Vagina (tissue), 2 donors: ENCODE measurements at regions not wholly inside any gene's neighbourhood (a gene's known extent, or its start where the extent isn't known, plus 50 kb on each side); places are given as distances from the start of the nearest gene placed in this dataset.

Experiments
- DNase-seq, 2 donors: peaks; one replicate each; pipeline ENCODE4 v3.0.0-alpha.2; 2017; ENCODE audit errors: extremely low spot score in 2 of 2
- H3K27ac ChIP-seq: fragments of 200-600 bp; sonication (generic); one replicate; pipeline ENCODE4 v1.5.1; 2019
- H3K27me3 ChIP-seq: fragments of 200-600 bp; sonication (generic); one replicate; pipeline ENCODE4 v1.5.1; 2019
- H3K36me3 ChIP-seq, 2 donors: fragments of 200-600 bp; sonication (generic); one replicate each; pipeline ENCODE4 v1.5.1; 2017 to 2019
- H3K4me1 ChIP-seq: fragments of 200-600 bp; sonication (generic); one replicate; pipeline ENCODE4 v1.5.1; 2019
- H3K4me3 ChIP-seq, 2 donors: fragments of 200-600 bp; sonication (generic); 1 replicate in 1 of 2; 2 replicates in 1 of 2; pipeline ENCODE4 v1.5.1; 2016 to 2019
- H3K9me3 ChIP-seq: fragments of 200-600 bp; sonication (generic); one replicate; pipeline ENCODE4 v1.5.1; 2019
- POLR2A ChIP-seq, 2 donors: fragments of 450-650 bp; IDR thresholded peaks; one replicate each; pipeline ENCODE4 v1.6.1; 2017; ENCODE audit warnings: antibody characterized with exemption in 2 of 2, mild to moderate bottlenecking in 2 of 2, moderate library complexity in 2 of 2
- POLR2AphosphoS5 ChIP-seq, 2 donors: sonication (generic); formaldehyde crosslinking; IDR thresholded peaks; one replicate each; pipeline ENCODE4 v1.9.0; 2017; ENCODE audit warnings: antibody characterized with exemption in 2 of 2, mild to moderate bottlenecking in 2 of 2, low read depth in 1 of 2; ENCODE audit not compliant: insufficient read depth in 1 of 2
- intact Hi-C: fragments of 100-400 bp; cut with DNase I; formaldehyde crosslinking; loops from one replicate; pipeline ENCODE4 v1.15.1; 2023
- TF ChIP-seq, protein P1 (sequence below), 3 experiments: fragments of 450-650 bp in 2 of 3; fragments of 200-600 bp in 1 of 3; sonication (generic) in 1 of 3; IDR thresholded peaks; one replicate each; pipeline ENCODE4 v1.5.1; 2017 to 2019; ENCODE audit warnings: antibody characterized with exemption in 3 of 3, mild to moderate bottlenecking in 2 of 3, moderate library complexity in 2 of 3

DNA sequence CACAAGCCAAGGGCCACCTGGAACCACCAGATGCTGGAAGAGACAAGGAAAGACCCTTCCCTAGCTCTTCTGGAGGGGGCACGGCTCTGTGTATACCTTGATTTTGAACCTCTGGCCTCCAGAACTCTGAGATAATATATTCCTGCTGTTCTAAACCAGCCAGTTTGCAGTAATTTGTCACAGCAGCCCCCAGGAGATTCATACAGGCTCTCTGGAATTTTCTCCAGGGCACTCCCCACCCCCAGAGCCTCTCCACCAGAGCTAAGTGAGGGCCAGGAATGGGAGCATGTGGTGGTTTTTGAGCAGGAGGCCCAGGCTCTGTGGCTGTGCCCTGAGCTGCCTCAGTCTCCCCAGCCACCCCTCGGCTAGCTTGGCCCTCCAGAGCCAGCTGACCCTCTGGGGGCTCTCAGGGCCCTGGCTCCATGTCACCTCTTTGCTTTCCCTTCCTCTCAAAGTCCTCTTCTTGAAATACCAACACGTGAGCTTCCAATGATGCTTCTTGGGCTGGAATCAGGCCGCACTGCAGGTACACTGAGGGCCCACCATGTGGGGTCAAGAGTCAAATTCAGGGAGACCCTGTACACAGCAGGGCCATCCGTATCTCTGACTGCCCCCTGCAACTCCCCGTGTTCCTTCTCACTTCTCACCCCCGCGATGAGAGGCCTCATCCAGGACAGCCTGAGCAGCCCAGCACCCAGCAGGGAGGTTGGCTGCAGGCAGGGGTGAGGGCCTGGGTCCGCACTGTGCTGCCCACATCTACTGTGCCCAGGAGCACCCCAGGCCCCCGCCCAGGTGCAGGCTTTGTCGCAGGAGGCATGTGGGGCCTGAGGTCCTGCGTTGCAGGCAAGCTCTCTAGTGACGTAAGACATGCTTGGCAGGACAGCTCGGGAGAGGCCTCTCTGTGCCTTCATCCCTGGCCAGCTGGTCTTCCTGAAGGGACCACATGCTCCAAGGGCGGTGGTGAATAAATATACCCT lies 155.5 kb downstream of the ANKRD60 start:
- Histone ChIP-seq H3K27ac (no peak overlapping the region), H3K9me3 (no peaks in the 10 kb centered on the region), H3K4me3 (no peak overlapping the region), H3K27me3 (no peaks in the 10 kb centered on the region), H3K4me1 (peaks cover 10% of the 10 kb centered on the region), H3K36me3 (no peaks in the 10 kb centered on the region)
- peak; percentile 65 to 89 for DNase-seq
- intact Hi-C loops = no loop called here
- no peak for TF ChIP-seq POLR2A (IDR thresholded peaks at IDR 0.05)
- TF ChIP-seq, protein P1, sequence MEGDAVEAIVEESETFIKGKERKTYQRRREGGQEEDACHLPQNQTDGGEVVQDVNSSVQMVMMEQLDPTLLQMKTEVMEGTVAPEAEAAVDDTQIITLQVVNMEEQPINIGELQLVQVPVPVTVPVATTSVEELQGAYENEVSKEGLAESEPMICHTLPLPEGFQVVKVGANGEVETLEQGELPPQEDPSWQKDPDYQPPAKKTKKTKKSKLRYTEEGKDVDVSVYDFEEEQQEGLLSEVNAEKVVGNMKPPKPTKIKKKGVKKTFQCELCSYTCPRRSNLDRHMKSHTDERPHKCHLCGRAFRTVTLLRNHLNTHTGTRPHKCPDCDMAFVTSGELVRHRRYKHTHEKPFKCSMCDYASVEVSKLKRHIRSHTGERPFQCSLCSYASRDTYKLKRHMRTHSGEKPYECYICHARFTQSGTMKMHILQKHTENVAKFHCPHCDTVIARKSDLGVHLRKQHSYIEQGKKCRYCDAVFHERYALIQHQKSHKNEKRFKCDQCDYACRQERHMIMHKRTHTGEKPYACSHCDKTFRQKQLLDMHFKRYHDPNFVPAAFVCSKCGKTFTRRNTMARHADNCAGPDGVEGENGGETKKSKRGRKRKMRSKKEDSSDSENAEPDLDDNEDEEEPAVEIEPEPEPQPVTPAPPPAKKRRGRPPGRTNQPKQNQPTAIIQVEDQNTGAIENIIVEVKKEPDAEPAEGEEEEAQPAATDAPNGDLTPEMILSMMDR (IDR thresholded peaks at IDR 0.05) = no peak
- no peak for TF ChIP-seq POLR2AphosphoS5 (IDR thresholded peaks at IDR 0.05; ENCODE audit: insufficient read depth in 1 of 2, low read depth in 1 of 2)

DNA sequence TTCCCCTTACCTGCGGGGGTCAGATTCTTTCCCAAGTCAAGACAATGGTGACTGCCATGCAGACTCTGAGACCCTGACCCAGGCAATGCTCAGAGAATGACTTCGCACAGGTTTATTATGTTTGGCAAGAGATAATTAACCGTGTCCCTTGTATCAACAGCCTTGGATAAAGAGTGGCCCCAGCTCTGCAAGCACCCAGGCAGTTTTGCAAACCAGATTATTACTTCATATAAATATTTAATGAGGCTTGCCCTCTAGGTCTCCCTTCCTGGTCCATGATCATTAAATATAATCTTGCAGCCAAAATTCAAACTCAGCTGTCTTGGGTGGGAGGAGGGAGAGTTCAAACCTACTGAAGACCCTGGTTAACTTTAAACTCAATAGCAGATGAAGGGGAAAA lies 156.5 kb downstream of the ANKRD60 start:
- Histone ChIP-seq H3K27ac (no peak overlapping the region), H3K36me3 (no peaks in the 10 kb centered on the region), H3K4me1 (peaks cover 10% of the 10 kb centered on the region), H3K4me3 (no peak overlapping the region), H3K9me3 (no peaks in the 10 kb centered on the region), H3K27me3 (no peaks in the 10 kb centered on the region)
- TF ChIP-seq POLR2A (IDR thresholded peaks at IDR 0.05) (no peak), POLR2AphosphoS5 (IDR thresholded peaks at IDR 0.05; ENCODE audit: insufficient read depth in 1 of 2, low read depth in 1 of 2) (no peak)
- TF ChIP-seq, protein P1 (IDR thresholded peaks at IDR 0.05) = no peak
- DNase-seq = no peak
- intact Hi-C loops = no loop called here

DNA sequence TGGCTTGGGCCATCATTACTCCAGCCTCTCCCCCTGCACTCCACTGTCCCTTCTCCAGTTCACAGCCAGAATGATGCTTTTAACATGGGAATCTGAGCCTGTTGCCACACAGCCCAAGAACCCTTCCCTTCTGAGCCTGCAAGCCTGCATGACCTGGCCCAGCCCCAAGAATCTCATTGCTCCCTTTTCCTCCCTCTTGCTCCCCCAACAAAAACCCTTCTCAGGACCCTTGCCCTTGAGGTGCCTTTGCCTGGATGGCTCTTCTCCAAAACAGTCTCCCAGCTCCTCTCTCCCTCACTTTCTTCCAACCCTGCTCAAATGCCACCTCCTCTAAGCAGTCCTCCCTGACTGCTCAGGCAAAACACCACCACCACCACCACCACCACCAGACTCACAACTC lies 157.2 kb downstream of the ANKRD60 start:
- DNase-seq = peak; percentile 62 to 79
- Histone ChIP-seq H3K9me3 (no peaks in the 10 kb centered on the region), H3K27ac (no peak overlapping the region), H3K27me3 (no peaks in the 10 kb centered on the region), H3K4me3 (no peak overlapping the region), H3K4me1 (peaks cover 6% of the 10 kb centered on the region), H3K36me3 (no peaks in the 10 kb centered on the region)
- no peak for TF ChIP-seq POLR2AphosphoS5 (IDR thresholded peaks at IDR 0.05; ENCODE audit: insufficient read depth in 1 of 2, low read depth in 1 of 2)
- TF ChIP-seq, protein P1 (IDR thresholded peaks at IDR 0.05) = no peak
- no peak for TF ChIP-seq POLR2A (IDR thresholded peaks at IDR 0.05)
- intact Hi-C loops = no loop called here

DNA sequence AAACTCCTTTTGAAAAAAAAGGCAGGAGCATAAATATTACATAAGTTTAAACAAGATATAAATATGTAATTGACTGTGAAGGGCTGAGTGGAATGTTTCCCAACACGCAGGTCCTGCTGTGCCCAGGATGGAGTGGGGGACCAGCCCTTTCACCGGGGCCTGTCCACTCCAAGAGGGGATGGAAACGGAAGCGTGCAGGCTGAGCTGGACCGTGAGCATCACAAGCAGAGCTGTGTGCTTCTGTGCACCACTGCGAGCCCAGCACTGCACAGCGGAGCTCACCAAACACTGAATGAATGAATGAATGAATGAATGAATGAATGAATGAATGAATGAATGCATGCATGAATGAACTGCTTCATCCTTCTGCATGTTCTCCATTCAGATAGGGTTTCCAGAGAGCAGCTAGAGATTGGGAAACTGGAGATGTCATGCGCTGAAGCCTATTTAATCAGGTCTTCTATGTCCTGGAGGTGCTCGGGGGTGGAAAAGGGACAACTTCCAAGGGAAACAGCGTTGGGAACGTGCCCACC lies 157.7 kb downstream of the ANKRD60 start:
- no peak for DNase-seq
- no peaks in the 10 kb centered on the region for H3K27me3 ChIP-seq
- TF ChIP-seq, protein P1 (IDR thresholded peaks at IDR 0.05) = no peak
- TF ChIP-seq POLR2A (IDR thresholded peaks at IDR 0.05) (no peak), POLR2AphosphoS5 (IDR thresholded peaks at IDR 0.05; ENCODE audit: insufficient read depth in 1 of 2, low read depth in 1 of 2) (no peak)
- H3K27ac ChIP-seq = no peak overlapping the region
- H3K4me1 ChIP-seq = peaks cover under 1% of the 10 kb centered on the region
- H3K9me3 ChIP-seq = no peaks in the 10 kb centered on the region
- no peak overlapping the region for H3K4me3 ChIP-seq
- intact Hi-C loops = no loop called here
- H3K36me3 ChIP-seq = no peaks in the 10 kb centered on the region
